ENCODE measurements at regions not wholly inside any gene's neighbourhood (a gene's known extent, or its start where the extent isn't known, plus 50 kb on each side); places are given as distances from the start of the nearest gene placed in this dataset.
"Not testable (repeated sequence)": the region's sequence is repeated elsewhere in the genome, so short reads cannot be mapped to it uniquely, and the experiment has no call there.

DNA sequence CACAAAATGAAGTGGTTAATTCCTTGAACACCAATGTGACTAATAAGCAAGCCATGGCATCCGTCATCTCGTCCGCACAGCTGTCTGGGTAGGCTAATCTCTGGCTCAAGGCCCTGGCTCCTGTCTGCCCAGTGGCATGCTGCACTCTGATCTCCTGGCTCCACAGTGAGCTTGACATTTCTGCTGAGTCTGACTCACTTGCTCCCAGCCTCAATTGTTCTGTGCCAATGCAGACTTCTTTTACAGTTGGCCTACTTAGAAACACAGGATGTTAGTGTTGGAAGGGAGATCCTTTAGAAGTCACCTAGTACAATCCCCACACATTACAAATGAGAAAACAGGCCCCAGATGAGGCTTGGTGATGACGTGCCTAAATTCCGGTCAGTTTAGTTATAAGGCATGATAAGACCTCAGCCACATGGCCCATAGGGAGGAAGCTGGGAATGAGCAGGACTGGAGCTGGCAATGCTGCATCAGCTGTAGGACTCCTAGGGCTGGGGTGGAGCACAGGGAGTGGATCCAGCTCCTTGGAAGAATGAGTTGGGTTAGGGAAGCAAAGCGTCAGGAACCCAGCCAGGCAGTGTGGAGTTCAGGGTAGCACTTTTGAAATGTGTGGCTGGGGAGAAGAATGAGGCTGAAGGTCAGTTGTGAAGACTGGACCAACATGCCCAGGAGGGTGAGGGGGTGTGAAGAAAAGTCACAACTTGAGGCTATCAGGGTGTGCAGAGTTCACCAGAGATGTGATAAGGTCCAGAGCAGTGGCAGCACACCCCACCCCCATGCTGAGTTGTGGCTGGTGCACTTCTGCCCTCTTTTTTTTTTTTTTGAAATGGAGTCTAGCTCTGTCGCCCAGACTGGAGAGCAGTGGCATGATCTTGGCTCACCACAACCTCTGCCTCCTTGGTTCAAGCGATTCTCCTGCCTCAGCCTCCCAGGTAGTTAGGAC is 70.2 kb upstream of the EED start:
- DNase-seq (ENCODE audit: missing footprints), result peak; percentile 86
- ATAC-seq, result peak; percentile 94
- intact Hi-C loops (cut with DNase I), result loop anchor here (1.0 to 2.0 kb wide), 2 partner anchors 18 to 105 kb away; partner anchors contain the start of gene PICALM

DNA sequence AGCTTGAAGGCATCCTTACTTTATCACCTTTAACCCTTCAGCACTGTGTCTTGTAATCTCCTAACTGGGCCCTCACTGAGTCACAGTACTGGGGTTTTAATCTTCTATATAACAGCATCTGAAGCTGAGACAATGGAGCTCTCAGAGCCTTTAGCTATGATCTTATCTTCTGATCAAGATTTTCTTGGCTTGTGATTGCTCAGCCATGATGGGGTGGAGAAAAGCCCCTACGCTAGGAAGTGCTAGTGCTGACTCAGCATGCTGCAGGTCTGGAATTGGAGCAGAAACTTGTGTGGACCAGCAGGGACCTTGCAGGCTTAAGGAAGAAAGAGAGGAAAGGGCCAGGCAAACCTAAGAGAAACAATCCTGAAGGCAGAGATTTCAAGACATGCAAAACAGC is 71.7 kb upstream of the EED start:
- intact Hi-C loops (cut with DNase I), result no loop called here
- no peak for ATAC-seq
- no peak for DNase-seq (ENCODE audit: missing footprints)

DNA sequence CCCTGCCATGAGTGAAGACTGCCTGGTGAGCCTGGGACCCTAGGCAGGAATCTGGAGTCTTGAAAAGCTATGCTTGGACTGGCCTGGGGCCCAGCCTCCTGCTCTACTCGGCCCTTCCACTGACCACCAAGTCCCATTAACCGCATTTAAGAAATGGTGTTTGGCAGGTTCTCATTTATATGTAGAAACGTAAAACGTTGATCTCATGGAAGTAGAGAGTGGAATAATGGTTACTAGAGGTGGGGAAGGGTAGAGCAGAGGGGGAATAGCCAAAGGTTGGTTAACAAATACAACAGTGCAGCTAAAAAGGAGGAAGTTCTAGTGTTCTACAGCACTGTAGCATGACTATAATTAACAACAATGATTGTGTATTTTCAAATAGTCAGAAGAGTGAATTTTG is 72.9 kb upstream of the EED start:
- no peak for DNase-seq (ENCODE audit: missing footprints)
- ATAC-seq, result no peak
- intact Hi-C loops (cut with DNase I), result no loop called here

DNA sequence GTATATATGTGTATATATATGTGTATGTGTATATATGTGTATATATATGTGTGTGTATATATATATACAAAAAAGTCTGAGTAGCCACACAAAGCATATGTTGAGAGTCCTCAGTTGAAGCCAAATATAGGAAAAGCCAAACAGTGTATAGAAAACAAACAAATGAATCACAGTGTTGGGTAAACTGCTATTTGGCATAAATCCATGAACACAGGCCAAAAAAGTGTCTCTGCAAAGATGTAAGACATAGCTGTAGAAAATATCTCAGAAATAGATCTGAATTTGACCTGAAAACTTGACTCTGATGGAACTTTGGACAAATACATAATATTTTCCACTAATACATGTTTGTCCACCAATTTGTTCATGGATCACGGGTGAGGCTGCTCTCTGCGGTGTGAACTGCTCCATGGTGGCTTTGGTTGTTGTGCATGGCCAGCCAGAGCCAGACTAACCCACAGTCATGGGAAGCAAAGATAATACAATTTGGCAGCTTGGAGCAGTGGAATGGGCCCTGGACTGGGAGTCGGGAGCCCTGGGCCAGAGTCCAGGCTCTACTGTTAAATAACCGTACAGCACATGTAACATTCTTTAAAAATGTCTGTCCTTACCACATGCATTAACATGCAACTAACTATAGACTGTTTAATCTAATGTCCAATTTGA is 76.9 kb upstream of the EED start:
- intact Hi-C loops (cut with DNase I), result no loop called here
- ATAC-seq (peak; percentile 26), DNase-seq (ENCODE audit: missing footprints) (no peak)

DNA sequence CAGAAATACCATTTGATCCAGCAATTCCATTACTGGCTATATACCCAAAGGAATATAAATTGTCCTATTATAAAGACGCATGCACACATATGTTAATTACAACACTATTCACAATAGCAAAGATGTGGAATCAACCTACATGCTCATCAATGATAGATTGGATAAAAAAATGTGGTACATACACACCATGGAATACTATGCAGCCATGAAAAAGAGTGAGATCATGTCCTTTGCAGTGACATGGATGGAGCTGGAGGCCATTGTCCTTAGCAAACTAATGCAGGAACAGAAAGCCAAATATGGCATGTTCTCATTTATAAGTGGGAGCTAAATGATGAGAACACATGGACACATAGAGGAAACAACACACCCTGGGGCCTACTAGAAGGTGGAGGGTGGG is 78.3 kb upstream of the EED start:
- DNase-seq (ENCODE audit: missing footprints); intact Hi-C loops (cut with DNase I); ATAC-seq: not testable (repeated sequence)

DNA sequence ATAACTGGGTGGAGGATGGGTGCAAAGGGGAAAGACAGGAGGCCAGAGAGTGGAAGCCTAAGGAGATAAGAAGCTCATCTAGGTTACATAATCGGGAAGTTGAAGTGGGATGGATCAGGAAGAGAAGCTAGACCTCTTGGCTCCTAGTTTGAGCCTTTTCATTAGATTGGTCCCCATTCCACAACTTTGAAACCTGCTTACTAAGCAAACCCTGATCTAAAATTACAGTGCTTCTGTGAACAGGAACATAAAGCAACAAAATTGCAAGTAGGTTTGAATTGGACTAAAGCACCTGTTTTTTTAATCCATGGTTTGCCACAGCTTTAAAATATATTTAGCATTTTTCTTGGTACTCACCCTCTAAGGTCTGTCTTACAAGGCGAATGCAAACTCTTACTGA is 80.4 kb upstream of the EED start:
- no peak for ATAC-seq
- DNase-seq (ENCODE audit: missing footprints), result no peak
- intact Hi-C loops (cut with DNase I), result no loop called here

DNA sequence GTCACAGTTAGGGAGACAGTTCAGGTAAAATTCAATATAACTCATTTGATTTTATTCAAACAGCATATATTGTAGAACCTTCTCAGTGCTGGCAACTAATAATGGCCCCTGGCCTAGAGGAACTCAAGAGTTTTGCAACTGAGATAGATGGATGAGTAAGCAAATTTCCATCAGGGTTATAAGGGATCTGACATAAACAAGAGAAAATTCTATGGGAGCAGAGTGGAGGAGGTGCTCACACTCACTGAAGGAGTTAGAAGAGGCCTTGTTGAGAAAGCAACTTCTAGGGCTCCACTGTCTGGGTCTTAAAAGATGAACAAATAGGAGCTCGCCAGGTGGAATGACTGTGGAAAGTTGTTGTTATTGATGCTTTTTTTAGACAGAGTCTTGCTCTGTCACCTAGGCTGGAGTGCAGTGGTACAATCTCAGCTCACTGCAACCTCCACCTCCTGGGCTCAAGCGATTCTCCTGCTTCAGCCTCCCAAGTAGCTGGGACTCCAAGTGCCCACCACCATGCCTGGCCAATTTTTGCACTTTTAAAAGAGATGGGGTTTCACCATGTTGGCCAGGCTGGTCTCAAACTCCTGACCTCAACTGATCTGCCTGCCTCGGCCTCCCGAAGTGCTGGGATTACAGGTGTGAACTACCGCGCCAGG is 81.2 kb upstream of the EED start:
- DNase-seq (ENCODE audit: missing footprints); intact Hi-C loops (cut with DNase I): not testable (repeated sequence)
- ATAC-seq, result peak; percentile 43

DNA sequence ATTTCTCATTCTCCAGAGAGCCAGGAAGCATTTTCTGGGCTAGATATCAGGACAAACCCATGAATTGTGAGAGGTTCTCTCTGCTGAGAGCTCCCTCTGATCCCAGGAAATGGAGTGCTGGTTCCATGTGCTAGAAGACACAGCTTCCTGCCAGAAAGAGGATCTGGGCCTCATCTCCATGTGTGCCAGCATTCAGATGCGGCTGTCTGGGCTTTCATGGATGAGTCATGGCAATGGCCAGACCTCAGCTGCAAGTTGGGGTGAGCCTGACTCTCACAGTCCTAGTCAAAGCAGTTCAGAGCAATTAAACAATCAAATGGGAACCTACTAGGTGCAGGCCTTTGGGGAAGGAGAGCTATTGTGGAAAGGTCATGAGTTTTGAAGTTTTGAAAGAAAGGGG is 82.3 kb upstream of the EED start:
- DNase-seq (ENCODE audit: missing footprints) (peak; percentile 72), ATAC-seq (peak; percentile 74)

DNA sequence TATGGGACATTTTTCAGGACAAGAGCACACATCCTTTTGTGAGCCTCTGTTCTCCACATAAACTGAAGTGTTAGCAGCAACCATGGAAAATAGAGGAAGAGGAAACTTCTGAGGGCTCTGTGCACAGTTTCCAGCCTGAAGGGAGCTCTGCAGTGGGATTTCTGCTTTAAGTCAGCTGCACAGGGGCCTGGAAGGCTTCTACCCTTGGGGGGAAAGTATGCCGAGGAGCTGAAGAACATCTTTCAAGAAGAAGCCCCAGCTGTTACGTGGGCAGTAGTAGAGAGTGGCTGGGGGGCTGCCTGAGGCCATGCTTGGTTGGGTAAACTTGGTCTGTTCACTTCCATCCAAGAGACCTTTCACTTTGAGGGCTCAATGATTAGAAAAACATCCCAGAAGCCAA is 82.7 kb upstream of the EED start:
- intact Hi-C loops (cut with DNase I), result no loop called here
- DNase-seq (ENCODE audit: missing footprints) (no peak), ATAC-seq (peak; percentile 37)

More for the DNA sequence above, 82.3 kb upstream of the EED start:
- intact Hi-C loops (cut with DNase I), result no loop called here

DNA sequence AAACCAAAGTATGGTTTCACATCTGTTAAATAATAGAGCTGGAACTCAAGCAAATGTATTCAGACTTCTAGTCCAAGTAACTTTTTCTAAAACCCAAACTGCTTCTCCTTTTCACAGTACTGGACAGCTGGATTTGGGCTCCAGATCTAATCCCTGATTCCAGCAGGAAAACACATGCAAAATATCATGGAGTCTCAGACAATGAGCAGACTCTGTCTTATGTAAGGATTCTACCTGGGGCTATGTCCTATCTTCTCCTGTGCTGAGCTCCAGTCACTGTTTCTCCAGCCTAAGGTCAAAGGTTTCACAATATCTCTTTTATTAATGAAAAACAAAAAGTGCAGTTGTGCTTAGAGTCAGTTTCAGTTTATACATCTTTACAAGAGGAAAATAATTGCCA is 83.2 kb upstream of the EED start:
- ATAC-seq (no peak), DNase-seq (ENCODE audit: missing footprints) (no peak)
- intact Hi-C loops (cut with DNase I), result no loop called here

DNA sequence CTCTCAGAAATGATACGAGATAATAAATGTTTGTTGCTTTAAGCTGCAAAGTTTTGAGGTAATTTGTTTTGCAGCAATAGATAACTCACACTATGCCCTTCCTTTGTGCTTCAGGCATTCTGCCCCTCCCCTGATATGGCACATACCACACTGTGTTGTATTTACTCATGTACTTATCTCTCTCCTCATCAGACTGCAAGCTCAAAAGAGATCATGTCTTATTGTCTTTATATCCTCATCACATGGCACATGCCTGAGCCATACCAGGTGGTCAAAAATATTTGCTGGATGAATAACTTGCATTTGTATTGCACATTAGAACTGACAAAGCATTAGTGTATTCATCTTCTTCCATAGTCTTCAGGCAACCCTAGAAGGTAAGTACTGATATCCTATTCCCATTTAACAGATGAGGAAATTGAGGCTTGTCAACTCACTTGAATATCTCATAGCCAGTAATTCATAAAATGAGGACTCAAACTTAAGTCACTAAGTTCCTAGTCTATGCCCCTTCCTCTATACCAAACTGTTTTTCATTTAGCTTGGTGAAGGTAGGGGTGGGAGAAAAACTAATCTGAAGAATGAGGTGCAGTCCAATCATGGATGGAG is 83.9 kb upstream of the EED start:
- ATAC-seq (no peak), DNase-seq (ENCODE audit: missing footprints) (no peak)
- intact Hi-C loops (cut with DNase I), result no loop called here

DNA sequence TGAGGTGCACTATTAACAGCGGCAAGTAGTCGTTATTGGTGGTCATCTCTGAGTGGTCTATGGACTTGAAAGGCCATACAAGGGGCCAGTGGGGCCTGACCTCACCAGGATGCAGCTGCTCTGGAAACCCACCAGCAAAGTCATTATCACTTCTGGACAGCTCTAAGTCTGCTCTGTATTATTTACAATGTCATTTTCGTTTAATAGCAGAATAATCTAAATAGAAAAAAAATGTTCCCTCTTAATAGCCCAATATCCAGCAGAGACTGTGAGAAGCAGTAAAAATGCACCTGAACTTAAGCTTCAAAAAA is 85.0 kb upstream of the EED start:
- no peak for DNase-seq (ENCODE audit: missing footprints)
- ATAC-seq, result no peak
- intact Hi-C loops (cut with DNase I), result no loop called here

DNA sequence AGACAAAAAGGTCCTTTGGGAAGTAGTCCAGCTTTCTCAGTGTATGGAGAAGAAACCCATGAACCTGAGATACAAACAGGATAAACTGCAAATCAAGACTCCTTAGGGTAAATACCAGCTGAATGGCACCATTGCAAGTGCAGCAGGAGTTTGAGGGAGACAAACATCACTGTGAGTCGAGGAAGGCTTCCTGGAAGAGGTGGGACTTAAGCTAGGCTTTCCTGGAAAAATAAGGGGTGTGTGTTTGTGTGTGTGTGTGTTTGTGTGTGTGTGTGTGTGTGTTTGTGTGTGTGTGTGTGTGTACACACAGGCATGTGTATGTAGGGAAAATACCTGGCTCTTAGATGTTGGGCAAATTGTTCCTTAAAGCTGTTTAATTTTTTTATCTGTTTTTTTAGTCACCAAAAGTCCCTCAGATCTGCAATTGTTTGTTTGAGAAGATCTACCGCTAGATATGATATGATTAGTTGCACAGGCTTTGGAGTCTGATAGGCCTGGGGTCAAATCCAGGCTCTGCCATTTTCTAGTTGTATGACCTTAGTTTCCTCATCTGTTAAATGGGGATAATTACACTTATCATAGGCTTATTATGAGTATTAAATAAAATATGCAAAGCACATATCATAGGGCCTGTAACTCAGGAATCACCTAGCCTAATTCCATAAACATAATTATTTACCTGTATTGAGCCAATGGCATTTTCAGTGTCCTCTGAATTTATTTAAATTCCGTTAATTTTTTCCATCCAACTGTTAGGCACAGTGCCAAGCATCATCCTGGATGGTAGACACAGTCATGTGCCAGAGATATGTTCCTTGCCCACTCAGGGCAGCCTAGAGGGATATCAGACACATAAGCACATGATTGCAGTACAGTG is 85.6 kb upstream of the EED start:
- intact Hi-C loops (cut with DNase I), result no loop called here
- ATAC-seq, result no peak
- no peak for DNase-seq (ENCODE audit: missing footprints)

DNA sequence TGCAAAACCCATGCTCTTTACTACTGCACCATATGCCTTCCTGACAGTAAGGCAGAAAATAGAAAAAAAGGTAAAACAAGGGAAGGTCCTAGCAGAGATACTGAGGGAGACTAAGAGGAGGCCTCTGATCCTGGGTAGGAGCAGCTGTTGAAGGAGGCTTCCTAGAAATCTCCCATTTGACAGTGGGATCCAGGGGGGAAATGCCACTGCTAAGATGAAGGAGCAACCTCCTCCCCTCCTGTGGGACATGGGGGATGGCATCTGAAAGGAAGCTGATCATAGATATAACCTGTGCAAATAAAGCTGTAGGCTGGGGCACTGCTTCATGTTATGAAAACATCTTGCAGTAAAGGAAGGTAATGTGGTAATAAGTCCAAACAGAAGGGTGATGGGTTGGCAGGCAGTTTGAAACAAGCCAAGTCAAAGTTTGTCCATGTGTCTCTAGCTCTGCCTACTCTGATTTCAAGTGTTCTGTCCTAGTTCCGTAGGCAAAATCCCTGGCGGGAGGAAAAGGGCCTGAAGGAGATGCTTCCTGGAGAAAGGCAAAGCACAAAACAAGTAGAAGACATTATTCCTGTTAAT is 86.7 kb upstream of the EED start:
- intact Hi-C loops (cut with DNase I), result no loop called here
- ATAC-seq (no peak), DNase-seq (ENCODE audit: missing footprints) (no peak)

DNA sequence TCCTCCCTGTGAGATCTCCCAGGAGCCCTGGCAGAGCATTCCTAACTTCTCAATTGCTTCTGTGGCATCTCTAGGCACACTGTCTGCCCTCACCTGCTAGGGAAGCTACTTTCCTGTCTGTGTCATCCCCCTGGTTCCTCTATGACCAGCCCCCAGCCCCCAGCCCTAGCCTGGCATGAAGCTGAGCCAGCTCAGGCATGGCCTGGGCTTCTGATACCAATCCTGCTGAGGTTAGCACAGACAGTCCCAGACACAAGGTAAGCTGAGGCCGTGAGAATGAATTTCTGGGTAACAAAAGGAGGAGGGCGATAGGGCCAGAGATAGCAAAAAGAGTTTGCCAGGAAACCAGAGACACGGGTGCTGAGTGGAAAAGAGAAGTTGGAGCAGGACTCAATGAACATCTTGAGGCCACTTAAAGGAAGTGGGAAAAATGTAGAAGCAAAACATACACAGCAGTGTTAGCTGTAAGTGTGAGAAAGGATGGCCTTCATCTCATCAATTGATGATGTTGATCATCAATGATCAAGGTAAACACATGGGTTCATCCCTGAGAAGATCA is 87.6 kb upstream of the PICALM start:
- intact Hi-C loops (cut with DNase I), result no loop called here
- ATAC-seq, result no peak

DNA sequence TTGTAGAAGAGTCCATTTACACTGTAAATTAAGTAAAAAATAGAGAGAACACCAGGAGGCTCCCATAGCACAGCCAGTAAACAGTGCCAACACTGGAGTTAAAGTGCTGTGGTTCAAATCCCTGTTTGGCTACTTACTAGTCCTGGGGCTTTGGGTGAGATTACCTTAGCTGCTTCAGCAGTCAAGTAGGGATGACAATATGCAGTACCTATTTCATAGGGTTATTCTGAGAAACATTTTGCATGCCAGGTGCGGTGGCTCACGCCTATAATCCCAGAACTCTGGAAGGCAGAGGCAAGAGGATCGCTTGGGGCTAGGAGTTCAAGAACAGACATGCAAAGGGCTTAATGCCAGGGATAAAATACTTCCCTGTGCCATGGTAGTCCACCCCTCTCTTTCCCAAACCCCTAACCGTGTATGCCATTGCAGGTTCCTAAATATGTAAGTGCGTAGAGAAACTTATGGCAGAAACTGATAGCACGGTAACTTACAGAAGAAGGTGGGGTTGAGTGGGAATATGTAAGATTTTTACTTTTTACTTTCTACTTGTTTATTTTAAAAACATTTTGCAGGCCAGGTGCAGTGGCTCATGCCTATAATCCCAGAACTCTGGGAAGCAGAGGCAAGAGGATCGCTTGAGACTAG is 86.4 kb upstream of the PICALM start:
- intact Hi-C loops (cut with DNase I), result no loop called here
- ATAC-seq (no peak), DNase-seq (ENCODE audit: missing footprints) (no peak)

More for the DNA sequence above, 87.6 kb upstream of the PICALM start:
- no peak for DNase-seq (ENCODE audit: missing footprints)

DNA sequence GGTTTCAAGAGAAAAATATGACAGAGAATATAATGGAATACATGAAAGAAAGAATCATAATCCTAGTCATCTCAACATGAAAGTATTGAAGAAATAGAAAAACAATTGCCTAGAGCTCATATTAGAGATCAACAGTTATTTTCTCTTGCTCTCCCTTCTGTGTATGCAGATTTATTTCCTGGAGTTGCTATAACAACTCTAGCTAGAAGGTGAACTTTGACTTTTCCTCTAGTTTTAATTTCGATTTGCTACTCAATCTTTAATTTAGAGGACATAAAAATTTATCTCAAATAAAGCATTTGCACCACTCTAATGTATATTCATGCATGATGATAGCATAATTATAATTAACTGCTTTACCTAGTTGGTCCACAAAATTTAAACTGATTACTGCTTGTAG is 84.6 kb upstream of the PICALM start:
- intact Hi-C loops (cut with DNase I), result no loop called here
- ATAC-seq (no peak), DNase-seq (ENCODE audit: missing footprints) (no peak)

Measured in Right ventricle myocardium inferior (tissue), 1 donor.